ENCODE measurements at regions not wholly inside any gene's neighbourhood (a gene's known extent, or its start where the extent isn't known, plus 50 kb on each side); places are given as distances from the start of the nearest gene placed in this dataset.

DNA sequence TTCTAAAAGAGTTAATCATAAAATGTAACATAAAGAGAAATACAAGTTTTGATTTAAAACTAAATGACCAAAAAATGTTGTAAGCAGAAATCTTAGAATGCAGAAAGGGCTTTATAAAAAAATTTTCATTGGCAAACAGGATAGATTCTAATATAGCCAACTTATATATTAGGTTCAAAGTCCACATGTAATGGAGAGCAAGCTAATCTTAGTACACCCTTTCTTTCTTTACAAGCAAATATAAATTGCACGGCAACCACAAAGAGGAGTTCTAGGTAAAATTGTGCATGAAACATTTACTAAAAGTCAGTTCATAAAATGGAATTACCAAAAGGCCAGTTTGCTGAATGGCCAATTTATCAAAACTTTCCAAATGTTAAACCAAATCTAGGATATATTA lies 130.6 kb downstream of the NOL4 start:
- Mint-ChIP-seq H3K4me1 (no peaks in the 10 kb centered on the region), H3K27me3 (no peaks in the 10 kb centered on the region), H3K9me3 (peaks cover 5% of the 10 kb centered on the region), H3K4me3 (no peak overlapping the region), H3K27ac (no peak overlapping the region), H3K36me3 (no peaks in the 10 kb centered on the region)
- ATAC-seq: no peak

DNA sequence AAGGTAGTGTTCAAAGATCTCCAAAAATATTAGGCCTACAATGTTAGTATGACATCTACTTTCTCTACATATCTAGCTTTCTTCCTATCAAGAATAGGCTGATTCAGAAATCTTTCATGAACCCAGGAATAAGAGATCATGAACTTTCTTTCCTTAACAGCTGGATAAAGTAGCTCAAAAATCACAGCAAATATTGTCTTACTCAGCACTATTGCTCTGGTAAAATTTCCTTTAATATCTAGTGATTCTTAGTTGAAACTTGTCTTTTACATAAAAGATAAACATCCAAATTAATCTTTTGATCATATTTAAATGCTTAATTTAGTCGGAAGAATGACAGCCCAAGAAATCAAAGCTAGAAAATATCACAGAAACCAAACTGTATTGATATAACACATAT lies 131.9 kb downstream of the NOL4 start:
- no peaks in the 10 kb centered on the region for H3K36me3 Mint-ChIP-seq
- no peak overlapping the region for H3K4me3 Mint-ChIP-seq
- no peaks in the 10 kb centered on the region for H3K27me3 Mint-ChIP-seq
- H3K4me1 Mint-ChIP-seq: no peaks in the 10 kb centered on the region
- no peak for ATAC-seq
- peaks cover 5% of the 10 kb centered on the region for H3K9me3 Mint-ChIP-seq
- no peak overlapping the region for H3K27ac Mint-ChIP-seq

DNA sequence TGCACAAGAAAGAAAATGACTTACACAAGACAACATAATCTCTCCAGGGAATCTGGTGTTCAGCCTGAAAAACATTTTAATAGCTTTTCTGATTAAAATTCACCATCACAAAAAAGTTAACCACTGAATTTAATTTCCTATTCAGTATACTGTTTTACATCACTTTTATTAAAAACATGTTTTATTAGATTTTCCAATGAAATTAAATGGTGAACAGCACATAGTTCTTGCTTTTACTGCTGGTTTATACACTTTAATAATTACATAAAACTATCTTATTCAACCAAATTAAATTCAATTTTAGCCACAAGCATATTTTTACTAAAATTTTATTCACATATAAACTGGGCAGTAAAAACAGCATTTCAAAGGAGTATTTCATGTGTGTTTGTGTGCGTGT lies 138.3 kb downstream of the NOL4 start:
- no peak overlapping the region for H3K4me3 Mint-ChIP-seq
- H3K4me1 Mint-ChIP-seq: no peaks in the 10 kb centered on the region
- no peaks in the 10 kb centered on the region for H3K27me3 Mint-ChIP-seq
- H3K27ac Mint-ChIP-seq: no peak overlapping the region
- no peak for ATAC-seq
- no peaks in the 10 kb centered on the region for H3K36me3 Mint-ChIP-seq
- H3K9me3 Mint-ChIP-seq: peaks cover 8% of the 10 kb centered on the region

DNA sequence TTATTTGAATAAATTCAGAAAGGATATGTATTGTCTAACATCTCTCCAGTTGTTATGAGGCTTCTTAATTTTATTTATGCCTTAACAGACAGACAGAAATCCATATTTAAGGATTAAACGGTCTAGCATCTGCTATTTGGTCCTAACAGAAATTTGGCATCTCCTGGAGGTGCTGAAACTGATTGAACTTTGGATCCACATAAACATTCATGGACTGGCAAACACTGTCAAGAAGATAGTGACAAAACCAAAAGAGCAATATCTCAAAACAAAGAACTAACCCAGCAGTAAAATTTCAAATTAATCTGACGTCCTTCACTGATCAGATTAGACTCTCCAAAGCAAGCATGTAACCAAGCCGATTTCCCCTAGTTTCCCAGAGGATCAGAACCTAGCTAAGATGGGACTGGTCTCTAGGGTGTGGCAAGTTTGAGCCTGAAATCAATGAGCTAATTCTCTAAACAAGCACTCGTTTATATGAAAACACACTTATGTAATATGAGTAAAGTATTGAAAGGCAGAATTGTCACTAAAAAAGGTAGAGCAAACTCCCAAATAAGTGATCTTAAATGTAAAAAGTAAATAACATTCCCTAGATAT lies 139.5 kb downstream of the NOL4 start:
- no peak overlapping the region for H3K4me3 Mint-ChIP-seq
- no peaks in the 10 kb centered on the region for H3K27me3 Mint-ChIP-seq
- no peaks in the 10 kb centered on the region for H3K4me1 Mint-ChIP-seq
- peaks cover 3% of the 10 kb centered on the region for H3K9me3 Mint-ChIP-seq
- no peak overlapping the region for H3K27ac Mint-ChIP-seq
- H3K36me3 Mint-ChIP-seq: no peaks in the 10 kb centered on the region
- ATAC-seq: no peak

DNA sequence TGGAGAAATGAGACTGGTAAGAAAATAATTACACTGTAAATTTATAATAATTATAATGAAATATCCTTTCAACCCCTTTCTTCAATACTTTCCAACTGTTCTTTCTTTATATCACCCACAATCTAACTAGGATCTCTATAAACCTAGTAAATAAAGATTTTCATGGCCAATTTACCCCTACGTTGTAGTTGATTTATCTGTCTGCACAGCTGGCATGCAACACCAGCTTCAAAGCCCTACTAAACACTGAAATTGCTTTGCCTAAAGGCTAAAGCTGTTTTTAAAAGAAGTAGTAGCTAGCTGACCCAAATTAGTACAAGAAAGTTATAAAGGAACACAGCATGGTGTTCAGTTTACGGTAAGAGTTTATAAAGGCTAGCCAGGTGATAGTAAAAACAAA lies 140.1 kb downstream of the NOL4 start:
- no peak overlapping the region for H3K4me3 Mint-ChIP-seq

DNA sequence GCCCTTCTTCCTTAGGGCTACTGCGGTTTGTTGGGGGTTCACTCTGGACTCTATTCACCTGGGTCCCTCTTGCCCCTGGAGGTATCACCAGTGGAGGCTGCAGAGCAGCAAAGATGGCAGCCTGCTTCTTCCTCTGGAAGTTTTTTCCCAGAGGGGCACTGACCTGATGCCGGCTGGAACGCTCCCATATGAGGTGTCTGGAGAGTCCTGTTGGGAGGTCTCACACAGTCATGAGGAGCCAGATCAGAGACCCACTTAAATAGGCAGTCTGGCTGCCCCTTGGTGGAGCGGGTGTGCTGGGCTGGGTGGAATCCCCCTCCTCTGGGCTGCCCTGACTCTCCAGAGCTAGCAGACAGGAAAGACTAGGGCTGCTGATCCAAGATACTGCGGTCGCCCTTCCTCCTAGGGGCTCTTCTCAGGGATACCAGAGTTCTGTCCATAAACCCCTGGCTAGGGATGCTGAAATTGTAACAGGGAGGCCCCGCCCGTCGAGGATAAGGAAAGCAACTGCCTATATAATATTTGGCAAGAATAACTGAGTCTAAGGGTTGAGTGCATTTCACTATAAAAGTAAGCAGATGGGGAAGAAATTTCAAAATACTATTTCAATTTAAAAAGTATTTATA lies 140.7 kb downstream of the NOL4 start:
- no peak for ATAC-seq
- Mint-ChIP-seq H3K9me3 (peaks cover 3% of the 10 kb centered on the region), H3K27ac (no peak overlapping the region), H3K27me3 (no peaks in the 10 kb centered on the region), H3K36me3 (no peaks in the 10 kb centered on the region), H3K4me3 (no peak overlapping the region), H3K4me1 (no peaks in the 10 kb centered on the region)

More for the DNA sequence above, 140.1 kb downstream of the NOL4 start:
- ATAC-seq: no peak
- no peaks in the 10 kb centered on the region for H3K27me3 Mint-ChIP-seq
- H3K36me3 Mint-ChIP-seq: no peaks in the 10 kb centered on the region
- H3K9me3 Mint-ChIP-seq: peaks cover 3% of the 10 kb centered on the region
- H3K27ac Mint-ChIP-seq: no peak overlapping the region
- H3K4me1 Mint-ChIP-seq: no peaks in the 10 kb centered on the region

DNA sequence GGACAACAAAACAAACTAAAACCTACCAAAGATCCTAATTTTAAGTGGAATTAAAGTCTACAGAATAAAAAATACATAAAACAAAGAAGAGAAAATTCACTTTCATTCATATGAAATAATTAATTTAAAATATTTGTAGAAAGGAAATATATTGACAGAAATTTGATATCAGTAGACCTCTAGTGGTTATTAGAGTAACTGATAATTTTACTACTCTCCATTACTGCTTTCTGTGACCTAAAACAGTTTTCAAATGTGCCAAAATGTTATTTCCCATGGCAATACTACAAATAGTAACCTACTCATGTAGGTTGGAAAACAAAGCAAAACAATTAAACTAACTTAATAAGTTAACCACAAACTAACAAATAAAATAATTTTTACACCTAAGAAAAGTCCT lies 147.1 kb downstream of the NOL4 start:
- H3K4me3 Mint-ChIP-seq: no peak overlapping the region
- no peaks in the 10 kb centered on the region for H3K27me3 Mint-ChIP-seq
- H3K36me3 Mint-ChIP-seq: no peaks in the 10 kb centered on the region
- no peak overlapping the region for H3K27ac Mint-ChIP-seq
- no peaks in the 10 kb centered on the region for H3K9me3 Mint-ChIP-seq
- H3K4me1 Mint-ChIP-seq: no peaks in the 10 kb centered on the region
- no peak for ATAC-seq

DNA sequence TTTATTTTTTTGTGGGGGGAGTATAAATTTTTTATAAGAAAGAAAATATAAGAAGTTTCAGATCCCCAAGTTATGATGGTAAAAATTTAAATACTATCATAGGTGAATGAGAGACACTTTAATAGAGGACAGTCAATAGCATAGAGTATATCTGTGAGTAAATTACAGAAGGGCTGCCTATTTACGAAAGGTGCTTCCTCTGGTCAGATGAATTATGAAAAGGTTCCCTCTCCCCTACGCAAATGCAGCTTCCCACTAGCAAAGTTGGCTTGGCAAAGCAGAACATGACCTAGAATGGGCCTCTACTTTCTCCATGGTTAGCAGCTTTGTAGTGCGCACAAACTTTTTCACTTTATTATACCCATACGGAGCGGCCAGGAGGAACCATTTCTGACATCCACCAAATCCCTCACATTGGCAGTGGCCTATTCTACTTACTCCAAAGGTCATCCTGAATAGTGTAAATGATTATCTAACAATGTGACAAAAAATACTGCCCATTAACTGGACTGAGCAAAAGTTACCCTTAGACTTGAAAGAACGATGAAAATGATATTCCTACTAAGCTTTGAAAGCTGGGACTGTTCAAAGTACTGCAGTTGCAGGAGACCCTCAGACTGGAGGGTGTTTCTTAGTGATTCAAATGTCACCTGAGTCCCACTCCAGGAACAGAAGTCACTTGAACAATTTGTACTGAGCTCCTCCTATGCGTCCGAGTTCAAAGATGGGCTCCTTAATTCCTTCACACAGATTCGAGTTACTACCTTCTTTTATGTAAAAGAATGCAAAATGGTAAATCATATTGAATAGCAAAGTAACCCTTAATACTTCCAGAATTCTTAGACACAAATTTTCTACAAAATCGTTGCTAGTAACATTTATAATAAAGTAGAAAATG lies 148.5 kb downstream of the NOL4 start:
- Mint-ChIP-seq H3K27ac (no peak overlapping the region), H3K4me1 (no peaks in the 10 kb centered on the region)
- no peak for ATAC-seq

DNA sequence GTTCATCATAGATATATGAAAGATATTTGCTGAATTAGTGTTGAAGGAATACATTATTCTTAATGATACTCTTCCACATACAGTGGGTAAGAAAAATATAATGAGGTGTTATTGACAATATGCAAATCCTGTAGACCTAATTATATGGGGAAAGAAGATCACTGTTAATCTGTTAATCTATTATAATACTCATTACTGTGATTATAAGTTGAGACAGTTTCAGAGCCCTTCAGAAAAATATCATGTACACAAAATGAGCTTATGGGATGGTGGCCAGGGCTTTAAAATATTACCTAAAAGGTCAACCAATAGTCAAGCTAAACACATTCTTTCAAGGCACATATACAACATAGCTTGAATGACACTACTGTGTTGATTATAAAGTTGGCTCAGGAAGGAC lies 163.5 kb downstream of the NOL4 start:
- no peaks in the 10 kb centered on the region for H3K27me3 Mint-ChIP-seq
- H3K36me3 Mint-ChIP-seq: no peaks in the 10 kb centered on the region
- H3K27ac Mint-ChIP-seq: no peak overlapping the region
- ATAC-seq: no peak
- peaks cover 3% of the 10 kb centered on the region for H3K9me3 Mint-ChIP-seq
- H3K4me3 Mint-ChIP-seq: no peak overlapping the region
- H3K4me1 Mint-ChIP-seq: no peaks in the 10 kb centered on the region

More for the DNA sequence above, 148.5 kb downstream of the NOL4 start:
- H3K9me3 Mint-ChIP-seq: no peaks in the 10 kb centered on the region
- no peak overlapping the region for H3K4me3 Mint-ChIP-seq
- no peaks in the 10 kb centered on the region for H3K27me3 Mint-ChIP-seq
- H3K36me3 Mint-ChIP-seq: no peaks in the 10 kb centered on the region

DNA sequence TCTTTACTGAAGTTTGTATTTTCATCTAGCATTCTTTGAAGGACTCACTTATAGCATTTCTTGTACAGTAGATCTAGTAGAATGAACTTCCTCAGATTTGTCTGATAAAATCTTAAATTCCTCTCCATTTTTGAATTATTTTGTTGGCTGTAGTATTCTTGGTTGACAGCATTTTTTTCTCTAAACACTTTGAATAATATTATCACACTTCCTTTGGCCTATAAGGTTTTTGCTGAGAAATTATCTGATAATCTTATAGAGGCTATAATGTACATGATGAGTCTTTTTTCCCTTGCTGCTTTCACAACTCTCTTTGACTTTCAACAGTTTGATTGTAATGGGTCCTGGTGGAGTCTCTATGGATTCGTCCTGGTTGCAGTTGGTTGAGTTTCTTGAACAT lies 169.5 kb downstream of the NOL4 start:
- H3K36me3 Mint-ChIP-seq: no peaks in the 10 kb centered on the region
- no peak overlapping the region for H3K27ac Mint-ChIP-seq
- ATAC-seq: no peak
- H3K4me1 Mint-ChIP-seq: no peaks in the 10 kb centered on the region
- H3K4me3 Mint-ChIP-seq: no peak overlapping the region
- H3K9me3 Mint-ChIP-seq: peaks cover 15% of the 10 kb centered on the region
- H3K27me3 Mint-ChIP-seq: no peaks in the 10 kb centered on the region

DNA sequence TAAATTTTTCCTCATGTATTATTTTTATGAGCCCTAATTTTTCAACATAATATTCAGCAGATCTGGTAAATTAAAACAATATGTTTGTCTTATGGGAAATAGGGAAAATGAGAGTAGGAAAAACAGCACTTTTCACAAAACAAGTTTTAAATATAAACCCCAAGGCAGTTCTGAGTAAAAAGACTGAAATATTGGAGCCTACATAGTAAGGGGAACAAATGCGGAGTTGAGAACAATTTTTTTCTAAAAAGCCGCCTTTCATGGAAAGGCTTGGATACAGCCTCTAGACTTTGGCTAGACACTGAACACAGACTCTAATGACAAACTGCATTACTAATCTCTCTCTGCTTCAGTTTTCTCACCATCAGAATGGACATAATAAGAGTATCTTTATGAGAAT lies 174.1 kb downstream of the NOL4 start:
- Mint-ChIP-seq H3K4me3 (no peak overlapping the region), H3K27ac (no peak overlapping the region)
- ATAC-seq: no peak

DNA sequence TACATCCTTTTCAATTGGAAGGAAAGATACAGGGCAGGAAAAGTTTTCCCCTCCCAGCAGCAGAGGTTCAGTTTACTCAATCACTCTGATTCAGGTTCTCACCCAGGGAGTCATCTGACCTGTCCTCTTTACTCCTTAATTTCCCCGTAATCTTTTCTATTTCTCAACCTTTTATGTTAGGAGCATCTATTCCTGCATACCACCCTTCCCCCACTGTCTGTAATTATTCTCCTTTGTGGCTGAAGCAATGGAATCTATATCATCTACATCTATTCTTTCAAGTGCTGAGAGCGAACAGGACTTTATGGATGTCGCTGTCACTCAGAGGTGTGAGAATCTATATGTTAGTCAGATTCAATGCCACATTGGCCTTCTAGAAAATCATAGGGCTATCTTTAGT lies 175.2 kb downstream of the NOL4 start:
- Mint-ChIP-seq H3K9me3 (peaks cover 2% of the 10 kb centered on the region), H3K27ac (no peak overlapping the region), H3K4me3 (no peak overlapping the region), H3K36me3 (no peaks in the 10 kb centered on the region), H3K4me1 (no peaks in the 10 kb centered on the region), H3K27me3 (no peaks in the 10 kb centered on the region)
- no peak for ATAC-seq

More for the DNA sequence above, 174.1 kb downstream of the NOL4 start:
- Mint-ChIP-seq H3K4me1 (no peaks in the 10 kb centered on the region), H3K36me3 (no peaks in the 10 kb centered on the region), H3K9me3 (peaks cover 10% of the 10 kb centered on the region), H3K27me3 (no peaks in the 10 kb centered on the region)

DNA sequence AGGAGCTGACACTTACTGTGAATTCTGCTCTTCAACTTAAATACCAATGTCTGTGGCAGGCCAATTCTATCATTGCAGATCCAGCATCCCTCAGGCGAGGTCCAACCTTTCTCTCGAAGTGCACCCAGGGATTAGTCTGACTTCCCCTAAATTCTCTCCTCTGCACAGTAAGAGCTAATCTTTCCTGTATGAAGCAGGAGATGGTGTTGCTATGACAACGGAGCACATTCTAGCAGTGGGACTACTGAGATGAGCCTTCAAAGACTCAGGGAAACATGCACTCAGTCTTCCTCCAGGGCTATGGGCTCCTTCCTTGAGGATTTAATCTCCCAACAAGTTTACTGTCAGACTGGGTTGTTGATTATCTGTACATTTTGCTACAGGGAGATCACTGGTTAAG lies 176.3 kb downstream of the NOL4 start:
- no peaks in the 10 kb centered on the region for H3K9me3 Mint-ChIP-seq
- no peaks in the 10 kb centered on the region for H3K4me1 Mint-ChIP-seq
- no peaks in the 10 kb centered on the region for H3K27me3 Mint-ChIP-seq
- no peaks in the 10 kb centered on the region for H3K36me3 Mint-ChIP-seq
- ATAC-seq: no peak
- H3K27ac Mint-ChIP-seq: no peak overlapping the region
- no peak overlapping the region for H3K4me3 Mint-ChIP-seq

DNA sequence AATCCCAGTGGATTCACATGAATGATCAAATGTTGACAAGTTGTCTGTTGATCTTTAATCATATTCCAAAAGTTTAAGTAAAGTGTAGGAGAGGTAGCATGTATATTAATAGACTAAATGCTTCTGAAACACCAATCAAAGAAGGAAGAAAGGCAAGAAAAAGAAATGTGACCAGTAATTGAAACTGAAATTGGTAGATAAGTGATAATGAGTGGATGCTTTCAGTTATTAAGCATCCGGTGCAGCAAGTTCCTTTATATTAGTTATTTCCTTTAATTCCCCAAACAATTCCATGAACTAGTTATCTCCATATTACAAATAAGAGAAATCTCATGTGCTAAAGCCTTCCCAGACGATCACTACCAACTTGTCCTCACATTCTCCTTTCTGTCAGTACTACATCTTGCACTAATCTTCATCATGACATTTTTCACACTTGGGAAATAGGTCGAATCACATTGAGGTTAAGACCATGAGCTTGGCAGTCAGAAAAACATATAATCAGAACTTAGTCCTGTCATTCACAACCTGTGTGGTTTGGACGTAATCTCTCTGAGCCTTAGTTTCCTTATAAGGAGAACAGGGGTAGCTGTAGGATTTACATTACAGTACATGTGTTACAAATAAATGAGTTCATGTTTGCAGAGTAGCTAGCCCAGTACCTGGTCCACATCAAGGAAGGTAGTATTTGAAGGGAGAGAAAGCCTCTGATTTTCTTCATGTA lies 182.1 kb downstream of the NOL4 start:
- Mint-ChIP-seq H3K27ac (no peak overlapping the region), H3K4me1 (no peaks in the 10 kb centered on the region), H3K36me3 (no peaks in the 10 kb centered on the region), H3K9me3 (no peaks in the 10 kb centered on the region), H3K27me3 (no peaks in the 10 kb centered on the region), H3K4me3 (no peak overlapping the region)
- no peak for ATAC-seq

DNA sequence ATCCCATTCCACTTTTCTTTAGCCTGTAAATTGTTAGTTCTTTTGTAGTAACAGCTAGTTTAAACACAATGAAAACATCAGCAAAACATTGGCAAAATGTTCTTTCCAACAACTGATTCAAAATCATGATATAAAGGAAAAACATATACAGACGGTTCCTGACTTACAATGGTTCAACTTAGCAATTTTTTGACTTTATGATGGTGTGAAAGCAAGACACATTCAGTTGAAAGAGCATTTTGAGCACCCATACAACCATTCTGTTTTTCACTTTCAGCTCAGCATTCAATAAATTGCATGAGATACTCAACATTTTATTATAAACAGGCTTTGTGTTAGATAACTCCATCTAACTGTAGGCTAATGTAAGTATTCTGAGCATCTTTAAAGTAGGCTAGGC lies 185.1 kb downstream of the NOL4 start:
- no peak overlapping the region for H3K4me3 Mint-ChIP-seq
- no peaks in the 10 kb centered on the region for H3K4me1 Mint-ChIP-seq
- no peaks in the 10 kb centered on the region for H3K36me3 Mint-ChIP-seq
- ATAC-seq: no peak
- H3K27ac Mint-ChIP-seq: no peak overlapping the region
- H3K27me3 Mint-ChIP-seq: no peaks in the 10 kb centered on the region
- no peaks in the 10 kb centered on the region for H3K9me3 Mint-ChIP-seq

Data from stimulated activated memory B cell treated with anti-CD40 and anti-IgM and Interleukin-4, amounts not matched to agents 10 μg/mL and 1 μg/mL and 100 μg/mL, for 72 hours (primary cell).